CD8-positive, alpha-beta memory T cell (primary cell): ENCODE measurements at regions not wholly inside any gene's neighbourhood (a gene's known extent, or its start where the extent isn't known, plus 50 kb on each side); places are given as distances from the start of the nearest gene placed in this dataset.

Experiments used
- CTCF ChIA-PET: fragments of 350-600 bp; sonication (Branson Sonifier 250); formaldehyde crosslinking; loops from one replicate; lab custom pipeline; 2021; ENCODE audit warnings: antibody characterized with exemption; lab: Charles Lee
- POLR2A ChIA-PET: fragments of 350-600 bp; sonication (Branson Sonifier 250); formaldehyde crosslinking; loops from one replicate; lab custom pipeline; 2021; ENCODE audit warnings: antibody characterized with exemption; lab: Charles Lee
- DNase-seq, 5 donors: peaks; one replicate each; pipeline versions ENCODE4 v3.0.0 to v3.0.0-alpha.2; 2020 to 2022; ENCODE audit warnings: mixed read lengths in 1 of 5
- H3K27ac ChIP-seq: one replicate; pipeline ENCODE4 v1.7.0; 2013; ENCODE audit warnings: low read depth, mild to moderate bottlenecking, low read length, moderate library complexity
- H3K27me3 ChIP-seq: 2 replicates; pipeline ENCODE4 v1.7.0; 2013; ENCODE audit warnings: low read length, mild to moderate bottlenecking; ENCODE audit not compliant: insufficient read depth, poor library complexity, severe bottlenecking
- H3K36me3 ChIP-seq: 2 replicates; pipeline ENCODE4 v1.7.0; 2013; ENCODE audit warnings: mild to moderate bottlenecking, low read length, moderate library complexity; ENCODE audit not compliant: insufficient read depth
- H3K4me1 ChIP-seq: 2 replicates; pipeline ENCODE4 v1.7.0; 2013; ENCODE audit warnings: mild to moderate bottlenecking, low read length, moderate library complexity; ENCODE audit not compliant: insufficient read depth
- H3K4me3 ChIP-seq: 2 replicates; pipeline ENCODE4 v1.7.0; 2013; ENCODE audit warnings: mild to moderate bottlenecking, low read length
- H3K9me3 ChIP-seq: 2 replicates; pipeline ENCODE4 v1.7.0; 2013; ENCODE audit warnings: mild to moderate bottlenecking, low read length
- H3K27ac Mint-ChIP-seq, 8 donors: one replicate each; pipeline ENCODE4 v1.8.0; 2020 to 2021; ENCODE audit warnings: mixed read lengths in 8 of 8, mild to moderate bottlenecking in 6 of 8, inconsistent platforms in 3 of 8, moderate library complexity in 3 of 8
- H3K27me3 Mint-ChIP-seq, 2 donors: one replicate each; pipeline ENCODE4 v1.8.0; 2020 to 2021; ENCODE audit warnings: mixed read lengths in 2 of 2, mild to moderate bottlenecking in 1 of 2, moderate library complexity in 1 of 2
- H3K36me3 Mint-ChIP-seq, 3 donors: one replicate each; pipeline ENCODE4 v1.8.0; 2020 to 2021; ENCODE audit warnings: mixed read lengths in 3 of 3, inconsistent platforms in 1 of 3, mild to moderate bottlenecking in 1 of 3
- H3K4me1 Mint-ChIP-seq, 3 donors: one replicate each; pipeline ENCODE4 v1.8.0; 2020 to 2021; ENCODE audit warnings: mixed read lengths in 3 of 3, inconsistent platforms in 1 of 3, mild to moderate bottlenecking in 1 of 3
- H3K4me3 Mint-ChIP-seq, 7 donors: one replicate each; pipeline ENCODE4 v1.8.0; 2020 to 2021; ENCODE audit warnings: mixed read lengths in 7 of 7, mild to moderate bottlenecking in 6 of 7, moderate library complexity in 4 of 7, inconsistent platforms in 2 of 7
- H3K9me3 Mint-ChIP-seq, 5 donors: one replicate each; pipeline ENCODE4 v1.8.0; 2020 to 2022; ENCODE audit warnings: mixed read lengths in 5 of 5, mild to moderate bottlenecking in 3 of 5, moderate library complexity in 2 of 5, inconsistent platforms in 1 of 5

DNA sequence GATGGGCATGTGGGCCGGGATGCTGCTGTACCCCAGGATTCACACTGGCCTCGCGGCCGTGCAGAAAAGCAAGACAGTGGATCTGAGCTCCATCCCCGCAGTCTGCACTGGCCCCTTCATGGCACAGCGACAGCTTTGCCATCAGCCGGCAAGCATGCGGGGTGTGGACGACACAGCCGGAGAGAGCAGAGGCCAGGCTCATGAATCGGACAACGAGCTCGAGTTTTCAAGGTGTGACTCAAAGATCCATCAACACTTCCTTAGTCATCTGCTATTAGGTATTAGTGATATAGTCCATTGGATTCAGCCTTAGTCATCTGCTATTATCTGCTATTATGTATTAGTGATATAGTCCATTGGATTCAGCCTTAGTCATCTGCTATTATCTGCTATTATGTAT, 254.7 kb downstream of the KLF6 start:
- H3K9me3 ChIP-seq: no peaks in the 10 kb centered on the region
- POLR2A ChIA-PET: no interaction called here
- Mint-ChIP-seq H3K9me3 (no peaks in the 10 kb centered on the region), H3K4me1 (peaks cover 0 to 4% (median 3%) of the 10 kb centered on the region in 3 donors), H3K36me3 (peaks cover 0 to 5% (median 2%) of the 10 kb centered on the region in 3 donors), H3K4me3 (no peak overlapping the region), H3K27ac (no peak overlapping the region), H3K27me3 (peaks cover 6 to 11% of the 10 kb centered on the region in 2 donors)
- no peaks in the 10 kb centered on the region for H3K27me3 ChIP-seq
- CTCF ChIA-PET: interaction anchor here (1.6 kb wide), 1 partner anchor 15 kb away, joined by 3 read pairs; no protein-coding TSS in a partner anchor
- H3K27ac ChIP-seq: no peak overlapping the region
- no peaks in the 10 kb centered on the region for H3K4me1 ChIP-seq
- no peak overlapping the region for H3K4me3 ChIP-seq
- no peak for DNase-seq
- H3K36me3 ChIP-seq: no peaks in the 10 kb centered on the region

DNA sequence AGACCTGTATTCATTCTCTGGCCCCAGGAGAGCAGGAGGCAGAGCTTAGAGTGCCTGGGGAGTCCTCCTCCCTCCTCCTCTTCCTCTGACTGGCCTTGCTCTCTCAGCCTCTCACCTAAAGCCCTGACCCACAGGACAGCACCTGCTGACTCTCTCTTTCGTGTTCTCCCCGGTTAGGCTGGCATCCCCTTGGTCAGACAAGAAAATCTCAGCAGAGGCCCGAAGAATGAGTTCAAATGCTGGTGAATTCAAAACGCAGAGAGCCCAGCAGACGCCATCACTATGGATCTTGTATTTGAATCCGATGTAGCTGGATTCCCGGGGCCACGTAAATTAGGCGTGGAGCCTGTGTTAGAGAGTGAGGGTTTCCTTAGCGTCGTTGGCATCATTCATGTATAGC, 255.3 kb downstream of the KLF6 start:
- H3K27ac ChIP-seq: no peak overlapping the region
- no peak overlapping the region for H3K4me3 Mint-ChIP-seq
- no peak overlapping the region for H3K4me3 ChIP-seq
- no peaks in the 10 kb centered on the region for H3K36me3 ChIP-seq
- H3K27me3 ChIP-seq: no peaks in the 10 kb centered on the region
- CTCF ChIA-PET: interaction anchor here (1.6 kb wide), 1 partner anchor 15 kb away, joined by 3 read pairs; no protein-coding TSS in a partner anchor
- DNase-seq: no peak
- peaks cover 6 to 11% of the 10 kb centered on the region in 2 donors for H3K27me3 Mint-ChIP-seq
- POLR2A ChIA-PET: interaction anchor here (0.5 kb wide), 1 partner anchor 255 kb away, joined by 3 read pairs; no protein-coding TSS in a partner anchor
- peaks cover 0 to 4% (median 3%) of the 10 kb centered on the region in 3 donors for H3K4me1 Mint-ChIP-seq
- no peaks in the 10 kb centered on the region for H3K4me1 ChIP-seq
- H3K36me3 Mint-ChIP-seq: peaks cover 0 to 5% (median 2%) of the 10 kb centered on the region in 3 donors
- H3K9me3 Mint-ChIP-seq: no peaks in the 10 kb centered on the region
- no peak overlapping the region for H3K27ac Mint-ChIP-seq
- no peaks in the 10 kb centered on the region for H3K9me3 ChIP-seq

DNA sequence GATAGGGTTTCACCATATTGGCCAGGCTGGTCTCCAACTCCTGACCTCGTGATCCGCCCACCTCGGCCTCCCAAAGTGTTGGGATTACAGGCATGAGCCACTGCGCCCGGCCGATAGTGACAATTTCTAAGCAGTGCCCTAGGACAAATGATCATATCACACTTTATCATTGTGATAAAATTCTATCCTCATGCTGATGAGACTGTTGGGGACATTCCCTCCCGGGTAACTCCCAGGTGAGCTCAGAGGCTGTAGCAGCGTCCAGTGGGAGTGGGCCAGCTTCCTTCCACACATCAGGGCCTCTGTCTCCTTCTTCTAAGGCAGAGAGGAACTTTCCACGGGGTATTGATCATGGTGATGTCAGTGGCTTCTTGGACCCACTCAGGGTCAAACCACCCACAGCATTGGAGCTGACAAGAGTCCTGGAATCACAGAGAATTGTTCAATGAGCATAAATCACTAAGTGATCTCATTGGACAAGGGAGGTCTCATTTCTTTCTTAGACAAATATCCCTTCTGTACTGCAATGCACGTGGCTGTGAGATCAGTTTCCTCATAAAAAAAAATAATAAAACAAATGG, 256.1 kb downstream of the KLF6 start:
- DNase-seq: no peak
- Histone ChIP-seq H3K4me3 (no peak overlapping the region), H3K36me3 (no peaks in the 10 kb centered on the region), H3K4me1 (no peaks in the 10 kb centered on the region), H3K27me3 (no peaks in the 10 kb centered on the region), H3K9me3 (no peaks in the 10 kb centered on the region), H3K27ac (no peak overlapping the region)
- H3K4me3 Mint-ChIP-seq: no peak overlapping the region
- ChIA-PET POLR2A (no interaction called here), CTCF (no interaction called here)
- H3K36me3 Mint-ChIP-seq: peaks cover 0 to 5% (median 2%) of the 10 kb centered on the region in 3 donors
- no peak overlapping the region for H3K27ac Mint-ChIP-seq
- H3K27me3 Mint-ChIP-seq: peaks cover 6 to 9% of the 10 kb centered on the region in 2 donors
- H3K9me3 Mint-ChIP-seq: no peaks in the 10 kb centered on the region
- peaks cover 0 to 4% (median 3%) of the 10 kb centered on the region in 3 donors for H3K4me1 Mint-ChIP-seq

DNA sequence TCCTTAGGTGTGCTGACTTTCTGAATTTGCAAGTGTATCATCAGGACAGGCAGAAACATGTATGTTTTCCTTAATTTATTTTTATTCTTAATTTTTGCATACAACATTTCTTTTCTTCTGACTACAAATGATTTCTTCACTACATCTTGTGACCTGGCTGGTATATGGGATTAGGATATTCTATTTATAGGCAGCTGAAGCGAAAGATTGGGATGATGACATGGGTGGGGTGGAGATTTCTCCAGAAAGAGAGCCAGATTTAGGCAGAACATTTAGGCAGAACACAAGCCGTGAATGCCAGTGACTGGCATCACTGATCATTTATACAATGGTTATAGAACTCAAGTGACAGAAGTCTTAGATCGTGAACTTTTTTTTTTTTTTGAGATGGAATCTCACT, 256.7 kb downstream of the KLF6 start:
- no peak for DNase-seq
- Mint-ChIP-seq H3K27me3 (peaks cover 6% of the 10 kb centered on the region in 2 donors), H3K27ac (no peak overlapping the region), H3K4me1 (peaks cover 0 to 4% (median 3%) of the 10 kb centered on the region in 3 donors), H3K36me3 (peaks cover 0 to 5% (median 2%) of the 10 kb centered on the region in 3 donors), H3K4me3 (no peak overlapping the region), H3K9me3 (no peaks in the 10 kb centered on the region)
- ChIA-PET POLR2A (no interaction called here), CTCF (no interaction called here)
- H3K9me3 ChIP-seq: no peaks in the 10 kb centered on the region
- H3K27me3 ChIP-seq: no peaks in the 10 kb centered on the region
- H3K4me1 ChIP-seq: no peaks in the 10 kb centered on the region
- no peak overlapping the region for H3K27ac ChIP-seq
- H3K4me3 ChIP-seq: no peak overlapping the region
- H3K36me3 ChIP-seq: no peaks in the 10 kb centered on the region

DNA sequence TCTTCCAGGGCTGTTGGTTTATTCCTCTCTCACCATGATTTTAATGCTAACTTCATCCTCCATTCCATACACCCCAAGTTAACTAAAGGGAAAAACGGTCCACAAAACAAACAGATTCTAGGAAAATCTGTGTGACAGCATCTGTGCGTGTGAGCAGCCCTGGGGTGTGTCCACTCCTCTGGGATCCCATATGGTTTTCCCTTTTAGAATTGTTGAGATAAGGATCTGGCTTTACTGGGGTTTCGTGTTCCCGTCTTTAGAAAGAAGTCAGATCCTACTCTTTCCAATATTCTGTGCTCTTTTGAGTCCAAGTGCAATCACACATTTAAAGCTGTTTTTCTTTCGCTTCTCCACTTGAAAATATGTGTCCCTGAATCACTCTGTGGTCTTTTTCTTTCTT, 257.1 kb downstream of the KLF6 start:
- CTCF ChIA-PET: no interaction called here
- no peaks in the 10 kb centered on the region for H3K9me3 Mint-ChIP-seq
- peaks cover 0 to 4% (median 3%) of the 10 kb centered on the region in 3 donors for H3K4me1 Mint-ChIP-seq
- no peak overlapping the region for H3K4me3 ChIP-seq
- H3K4me3 Mint-ChIP-seq: no peak overlapping the region
- H3K4me1 ChIP-seq: no peaks in the 10 kb centered on the region
- no peaks in the 10 kb centered on the region for H3K36me3 ChIP-seq
- POLR2A ChIA-PET: no interaction called here
- H3K36me3 Mint-ChIP-seq: peaks cover 0 to 5% (median 2%) of the 10 kb centered on the region in 3 donors
- no peak for DNase-seq
- H3K9me3 ChIP-seq: no peaks in the 10 kb centered on the region
- H3K27ac Mint-ChIP-seq: no peak overlapping the region
- no peak overlapping the region for H3K27ac ChIP-seq
- peaks cover 6% of the 10 kb centered on the region in 2 donors for H3K27me3 Mint-ChIP-seq
- H3K27me3 ChIP-seq: no peaks in the 10 kb centered on the region

DNA sequence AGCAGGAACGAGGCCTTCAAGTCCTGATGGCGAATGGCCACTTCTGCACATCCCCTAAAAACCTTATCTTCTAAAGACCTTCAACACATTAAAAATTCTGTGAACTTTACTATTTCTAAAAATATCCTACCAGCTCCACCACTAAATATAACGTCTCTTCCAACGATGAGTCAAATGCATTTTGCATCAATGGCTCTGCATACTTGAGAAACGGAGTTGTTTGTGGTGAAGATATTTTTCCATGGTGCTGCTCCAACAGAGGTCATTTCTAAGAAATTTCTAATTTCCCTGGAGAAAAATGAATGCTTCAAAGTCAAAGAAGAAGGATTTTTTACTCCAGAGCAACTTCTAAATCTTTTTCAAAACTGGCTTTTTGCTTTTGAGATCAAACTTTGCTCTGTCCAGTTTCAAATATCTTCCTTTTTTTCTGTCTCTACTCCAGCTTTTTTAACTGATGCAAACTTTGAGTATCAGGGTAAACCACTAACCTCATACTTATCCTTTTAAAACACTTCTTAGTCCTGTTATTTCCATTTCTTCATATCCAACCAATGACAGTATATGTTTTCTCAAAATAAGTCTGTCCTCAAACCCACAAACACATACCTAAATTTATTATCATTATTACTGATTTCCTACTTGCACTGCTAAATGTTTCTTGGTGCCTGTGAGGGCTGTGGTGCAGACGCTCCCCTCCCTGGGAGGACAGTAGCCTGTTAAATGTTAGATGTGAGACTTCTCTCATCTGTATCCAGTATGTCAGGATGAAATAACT, 258.1 kb downstream of the KLF6 start:
- H3K4me1 ChIP-seq: no peaks in the 10 kb centered on the region
- Mint-ChIP-seq H3K4me3 (no peak overlapping the region), H3K27me3 (peaks cover 5 to 8% of the 10 kb centered on the region in 2 donors), H3K9me3 (no peaks in the 10 kb centered on the region), H3K36me3 (peaks cover 0 to 5% (median 2%) of the 10 kb centered on the region in 3 donors), H3K4me1 (peaks cover 0 to 4% (median 3%) of the 10 kb centered on the region in 3 donors), H3K27ac (no peak overlapping the region)
- no peaks in the 10 kb centered on the region for H3K9me3 ChIP-seq
- ChIA-PET POLR2A (no interaction called here), CTCF (no interaction called here)
- no peaks in the 10 kb centered on the region for H3K36me3 ChIP-seq
- H3K27me3 ChIP-seq: no peaks in the 10 kb centered on the region
- H3K27ac ChIP-seq: no peak overlapping the region
- no peak overlapping the region for H3K4me3 ChIP-seq
- DNase-seq: no peak

DNA sequence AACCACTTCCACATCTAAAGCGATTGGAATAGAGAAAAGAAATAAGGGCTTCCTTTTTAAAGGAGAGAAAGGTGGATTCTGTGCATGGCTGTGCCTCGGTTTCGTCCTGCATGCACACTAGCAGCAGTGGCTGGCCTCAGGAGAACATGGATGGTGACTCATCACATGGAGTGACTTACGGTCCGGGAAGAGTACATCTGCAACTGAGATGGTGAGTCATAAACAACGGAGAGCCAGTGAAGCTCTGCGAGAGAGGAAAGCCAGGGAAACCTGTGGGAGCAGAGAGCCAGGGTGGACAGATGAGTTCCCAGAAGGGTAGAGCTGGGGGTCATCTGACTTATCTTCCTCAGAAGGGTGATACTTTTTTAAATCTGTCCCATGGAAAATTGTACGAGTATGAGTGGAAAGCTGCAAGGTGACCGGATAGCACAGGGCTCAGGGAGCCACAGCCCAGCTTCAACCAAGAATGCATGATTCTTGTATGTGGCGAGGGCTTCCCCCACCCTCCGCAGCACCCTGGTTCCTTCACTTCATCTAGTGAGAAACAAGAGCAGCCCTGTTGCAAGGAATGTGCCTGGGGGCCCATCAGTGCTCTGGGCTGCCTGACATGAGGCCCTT, 259.1 kb downstream of the KLF6 start:
- H3K36me3 Mint-ChIP-seq: peaks cover 0 to 3% (median 2%) of the 10 kb centered on the region in 3 donors
- CTCF ChIA-PET: no interaction called here
- H3K9me3 ChIP-seq: no peaks in the 10 kb centered on the region
- no peak overlapping the region for H3K27ac Mint-ChIP-seq
- H3K4me3 ChIP-seq: no peak overlapping the region
- no peak overlapping the region for H3K27ac ChIP-seq
- POLR2A ChIA-PET: no interaction called here
- peaks cover 0 to 4% (median 3%) of the 10 kb centered on the region in 3 donors for H3K4me1 Mint-ChIP-seq
- H3K27me3 Mint-ChIP-seq: peaks cover 5 to 13% of the 10 kb centered on the region in 2 donors
- H3K4me1 ChIP-seq: no peaks in the 10 kb centered on the region
- no peak overlapping the region for H3K4me3 Mint-ChIP-seq
- no peaks in the 10 kb centered on the region for H3K9me3 Mint-ChIP-seq
- DNase-seq: no peak
- no peaks in the 10 kb centered on the region for H3K36me3 ChIP-seq
- H3K27me3 ChIP-seq: no peaks in the 10 kb centered on the region
